HG03159 (cell line): ENCODE measurements at regions not wholly inside any gene's neighbourhood (a gene's known extent, or its start where the extent isn't known, plus 50 kb on each side); places are given as distances from the start of the nearest gene placed in this dataset.

Source experiments
- ATAC-seq: cut with Tn5 transposase; IDR thresholded peaks from one replicate; pipeline ENCODE4 v1.9.1; 2021; ENCODE audit warnings: mild to moderate bottlenecking, moderate library complexity; ENCODE audit not compliant: unreplicated experiment

GRCh38 chr2:225097035-225097434 lies 54.8 kb upstream of the DOCK10 start:
- ATAC-seq: no peak
